HG02588 (cell line): ENCODE measurements at regions not wholly inside any gene's neighbourhood (a gene's known extent, or its start where the extent isn't known, plus 50 kb on each side); places are given as distances from the start of the nearest gene placed in this dataset.

ENCODE experiments used
- ATAC-seq: cut with Tn5 transposase; IDR thresholded peaks from one replicate; pipeline ENCODE4 v1.9.1; 2021; ENCODE audit warnings: mild to moderate bottlenecking, moderate library complexity; ENCODE audit not compliant: unreplicated experiment

DNA sequence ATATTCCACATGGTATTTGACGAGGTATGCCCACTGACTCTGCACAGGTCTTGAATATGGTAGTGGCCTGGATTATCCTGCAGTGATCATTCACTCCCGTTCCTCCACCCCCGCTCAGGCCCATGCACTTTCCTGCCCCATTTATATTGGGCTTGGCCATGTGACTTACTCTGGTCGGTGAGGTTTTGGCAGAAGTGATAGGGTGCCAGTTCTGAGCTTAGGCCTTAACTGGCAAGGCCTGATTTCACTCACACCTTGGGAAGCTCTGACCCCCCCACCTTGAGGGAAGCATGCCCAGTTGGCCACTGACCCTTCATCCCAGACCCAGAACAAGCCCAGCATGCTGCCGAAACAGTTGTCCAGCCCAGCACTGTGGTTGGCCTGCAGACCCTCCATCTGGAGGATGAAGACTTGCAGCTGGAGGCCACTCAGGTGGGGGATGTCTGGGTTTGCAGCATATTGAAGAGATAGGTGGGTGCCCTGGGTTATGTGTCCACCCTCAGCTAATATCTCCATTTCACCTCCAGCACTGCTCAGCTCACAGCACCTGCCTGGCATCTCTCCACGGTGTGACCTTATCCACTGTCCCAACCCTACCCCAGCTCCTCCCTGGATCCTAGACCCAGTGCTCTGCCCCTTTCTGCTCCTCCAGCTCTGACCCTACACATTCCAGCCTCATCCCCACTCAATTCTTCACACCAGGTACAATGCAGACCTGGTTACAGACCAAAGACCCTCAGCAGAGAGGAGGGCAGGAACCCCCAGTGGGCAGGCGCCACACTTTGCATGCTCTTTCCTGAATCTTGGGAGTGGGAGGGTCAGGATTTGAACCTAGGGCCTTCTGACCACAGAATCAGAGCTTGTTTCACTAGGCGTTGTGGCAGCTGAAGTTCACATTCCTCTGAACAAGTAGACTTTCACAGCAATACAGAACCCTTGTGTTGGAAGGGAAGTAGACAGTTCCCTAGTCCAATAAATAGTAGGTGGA is 138.1 kb upstream of the CHST15 start:
- ATAC-seq: no peak

- ATAC-seq: no peak
Observed at GRCh38 chr10:124230635-124231167, 137.3 kb upstream of the CHST15 start.

DNA sequence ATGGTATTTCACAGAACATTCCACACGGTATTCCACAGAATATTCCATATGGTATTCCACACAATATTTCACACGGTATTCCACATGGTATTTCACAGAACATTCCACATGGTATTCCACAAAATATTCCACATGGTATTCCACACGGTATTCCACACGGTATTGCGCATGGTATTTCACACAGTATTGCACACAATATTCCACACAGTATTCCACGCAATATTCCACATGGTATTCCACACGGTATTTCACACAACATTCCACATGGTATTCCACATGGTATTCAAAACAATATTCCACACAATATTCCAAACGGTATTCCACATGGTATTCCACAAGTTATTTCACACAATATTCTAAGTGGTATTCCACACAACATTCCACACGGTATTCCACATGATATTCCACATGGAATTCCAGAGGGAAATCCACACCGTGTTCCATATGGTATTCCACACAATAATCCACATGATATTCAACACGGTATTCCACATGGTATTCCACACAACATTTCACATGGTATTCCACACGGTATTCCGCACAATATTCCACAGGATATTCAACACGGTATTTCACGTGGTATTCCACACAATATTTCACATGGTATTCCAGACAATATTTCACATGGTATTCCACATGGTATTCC is 136.7 kb upstream of the CHST15 start:
- ATAC-seq: no peak

DNA sequence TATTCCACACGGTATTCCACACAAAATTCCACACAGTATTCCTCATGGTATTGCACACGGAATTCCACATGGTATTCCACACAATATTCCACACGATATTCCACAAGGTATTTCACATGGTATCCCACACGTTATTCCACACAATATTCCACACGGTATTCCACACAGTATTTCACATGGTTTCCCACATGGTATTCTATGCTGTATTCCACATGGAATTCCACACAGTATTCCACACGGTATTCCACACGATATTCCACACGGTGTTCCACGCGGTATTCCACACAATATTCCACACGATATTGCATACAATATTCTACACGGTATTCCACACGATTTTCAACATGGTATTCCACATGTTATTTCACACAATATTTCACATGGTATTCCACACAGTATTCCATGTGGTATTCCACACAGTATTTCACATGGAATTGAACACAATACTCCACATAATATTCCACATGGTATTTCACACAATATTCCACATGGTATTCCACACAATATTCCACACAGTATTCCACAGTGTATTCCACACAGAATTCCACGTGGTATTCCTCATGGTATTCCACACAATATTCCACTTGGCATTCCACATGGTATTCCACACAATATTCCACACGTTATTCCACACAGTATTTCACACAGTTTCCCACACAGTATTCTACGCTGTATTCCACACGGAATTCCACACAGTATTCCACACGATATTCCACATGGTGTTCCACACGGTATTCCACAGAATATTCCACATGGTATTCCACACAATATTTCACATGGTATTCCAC is 136.0 kb upstream of the CHST15 start:
- no peak for ATAC-seq

- no peak for ATAC-seq
Observed at GRCh38 chr10:124228471-124228870, 135.1 kb upstream of the CHST15 start.

- ATAC-seq: no peak
Observed at GRCh38 chr10:124227988-124228387, 134.6 kb upstream of the CHST15 start.

GRCh38 chr10:124227055-124227975 is 133.9 kb upstream of the CHST15 start:
- no peak for ATAC-seq

DNA sequence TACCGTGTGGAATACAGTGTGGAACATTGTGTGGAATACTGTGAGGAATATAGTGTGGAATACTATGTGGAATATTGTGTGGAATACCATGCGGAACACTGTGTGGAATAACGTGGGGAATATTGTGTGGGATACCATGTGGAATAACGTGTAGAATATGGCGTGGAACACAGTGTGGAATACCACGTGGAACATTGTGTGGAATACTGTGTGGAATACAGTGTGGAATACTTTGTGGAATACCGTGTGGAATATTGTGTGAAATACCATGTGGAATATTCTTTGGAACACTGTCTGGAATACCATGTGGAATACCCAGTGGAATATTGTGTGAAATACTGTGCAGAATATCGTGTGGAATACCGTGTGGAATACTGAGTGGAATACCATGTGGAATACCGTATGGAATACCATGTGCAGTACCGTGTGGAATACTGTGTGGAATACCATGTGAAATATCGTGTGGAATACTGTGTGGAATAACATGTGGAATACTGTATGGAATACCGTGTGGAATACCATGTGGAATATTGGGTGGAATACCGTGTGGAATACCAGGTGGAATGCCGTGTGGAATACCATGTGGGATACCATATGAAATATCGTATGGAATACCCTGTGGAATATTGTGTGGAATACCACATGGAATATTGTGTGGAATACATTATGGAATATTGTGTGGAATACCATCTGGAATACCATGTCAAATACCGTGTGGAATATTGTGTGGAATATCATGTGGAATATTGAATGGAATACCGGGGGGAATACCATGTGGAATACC is 133.1 kb upstream of the CHST15 start:
- no peak for ATAC-seq

DNA sequence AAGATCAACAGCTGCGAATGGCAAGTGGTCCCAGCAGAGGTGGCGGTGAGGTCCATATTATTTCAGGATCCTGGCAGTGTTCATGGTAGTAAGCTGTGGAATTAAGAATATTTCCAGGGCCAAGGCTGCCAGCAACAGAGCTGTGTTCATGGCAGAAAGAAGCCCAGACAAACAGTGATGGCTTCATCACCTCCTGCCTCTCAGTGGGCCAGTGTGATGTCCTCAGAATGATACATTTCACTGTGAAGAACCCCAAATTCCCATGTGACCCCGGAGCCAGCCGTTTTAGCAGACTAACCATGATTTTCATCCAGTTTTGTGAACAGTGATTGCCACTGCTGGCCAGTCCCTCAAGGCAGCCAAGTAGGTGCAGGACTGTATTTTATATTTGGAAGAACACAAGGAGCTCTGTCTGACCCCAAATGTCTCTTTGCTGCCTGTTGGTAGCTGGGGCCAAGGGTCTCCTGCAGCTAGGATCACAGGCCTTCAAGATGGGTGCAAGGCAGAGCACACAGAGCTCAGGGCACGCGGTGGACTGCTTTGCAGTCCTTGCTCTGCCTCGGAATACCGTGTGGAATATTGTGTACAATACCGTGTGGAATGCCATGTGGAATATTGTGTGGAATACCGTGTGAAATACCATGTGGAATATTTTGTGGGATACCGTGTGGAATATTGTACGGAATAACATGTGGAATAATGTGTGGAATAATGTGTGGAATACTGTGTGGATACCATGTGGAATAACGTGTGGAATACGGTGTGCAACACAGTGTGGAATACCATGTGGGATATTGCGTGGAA is 132.3 kb upstream of the CHST15 start:
- ATAC-seq: no peak

- no peak for ATAC-seq
Observed at GRCh38 chr10:124225029-124225466, 131.7 kb upstream of the CHST15 start.

- ATAC-seq: no peak
Observed at GRCh38 chr10:124224331-124225028, 131.1 kb upstream of the CHST15 start.

DNA sequence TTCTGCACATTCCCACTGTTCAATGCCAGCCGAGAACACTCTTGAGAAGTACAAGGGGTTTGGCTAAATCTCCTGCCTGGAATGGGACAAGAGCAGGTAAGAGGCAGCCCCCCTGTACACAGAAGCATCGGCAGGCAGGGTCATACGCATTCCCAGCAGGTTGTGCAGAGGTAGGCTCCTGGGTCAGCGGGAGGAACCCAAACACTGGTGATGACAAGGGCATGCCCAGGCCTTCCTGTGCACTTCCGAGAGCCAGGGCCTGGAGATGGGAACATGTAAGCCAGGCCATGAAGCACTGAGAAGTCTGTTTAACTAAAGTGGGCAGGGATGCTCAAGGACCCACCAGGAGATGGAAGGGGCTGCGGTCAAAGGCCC is 130.3 kb upstream of the CHST15 start:
- ATAC-seq: no peak

DNA sequence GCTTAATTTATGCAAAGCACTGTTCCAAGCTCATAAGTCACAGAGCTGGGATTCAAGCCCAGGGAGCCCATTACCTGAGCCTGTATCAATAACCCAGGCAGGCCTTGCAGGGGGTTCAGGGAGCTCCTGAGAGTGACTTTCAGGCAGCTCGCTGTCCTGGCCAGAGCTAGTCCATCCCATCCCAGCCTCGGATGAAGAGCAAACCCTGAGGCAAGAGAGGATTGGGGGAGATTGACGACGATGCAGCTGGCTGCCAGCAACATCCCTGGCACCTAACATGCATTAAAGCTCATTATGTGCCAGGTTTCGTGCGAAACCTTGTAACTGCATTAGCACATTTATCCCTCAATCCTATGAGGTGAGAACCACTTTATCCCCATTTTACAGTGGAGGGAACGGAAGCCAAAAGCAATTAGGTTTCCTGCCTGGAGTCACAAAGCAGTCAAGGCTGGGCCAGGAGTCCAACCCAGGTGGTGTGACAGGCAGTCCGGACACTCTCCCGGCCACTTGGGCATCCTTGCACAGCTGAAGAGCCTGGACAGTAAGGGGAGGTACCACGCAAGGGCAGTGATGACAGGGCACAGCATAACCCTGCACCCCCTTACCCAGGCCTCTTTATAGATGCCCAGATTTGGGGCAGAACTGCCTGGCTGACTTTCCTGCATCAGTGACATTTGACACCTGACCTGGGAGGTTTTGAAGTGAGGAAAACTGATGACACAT is 129.8 kb upstream of the CHST15 start:
- no peak for ATAC-seq

- peak; percentile 21 for ATAC-seq
Observed at GRCh38 chr10:124222318-124222987, 129.1 kb upstream of the CHST15 start.

DNA sequence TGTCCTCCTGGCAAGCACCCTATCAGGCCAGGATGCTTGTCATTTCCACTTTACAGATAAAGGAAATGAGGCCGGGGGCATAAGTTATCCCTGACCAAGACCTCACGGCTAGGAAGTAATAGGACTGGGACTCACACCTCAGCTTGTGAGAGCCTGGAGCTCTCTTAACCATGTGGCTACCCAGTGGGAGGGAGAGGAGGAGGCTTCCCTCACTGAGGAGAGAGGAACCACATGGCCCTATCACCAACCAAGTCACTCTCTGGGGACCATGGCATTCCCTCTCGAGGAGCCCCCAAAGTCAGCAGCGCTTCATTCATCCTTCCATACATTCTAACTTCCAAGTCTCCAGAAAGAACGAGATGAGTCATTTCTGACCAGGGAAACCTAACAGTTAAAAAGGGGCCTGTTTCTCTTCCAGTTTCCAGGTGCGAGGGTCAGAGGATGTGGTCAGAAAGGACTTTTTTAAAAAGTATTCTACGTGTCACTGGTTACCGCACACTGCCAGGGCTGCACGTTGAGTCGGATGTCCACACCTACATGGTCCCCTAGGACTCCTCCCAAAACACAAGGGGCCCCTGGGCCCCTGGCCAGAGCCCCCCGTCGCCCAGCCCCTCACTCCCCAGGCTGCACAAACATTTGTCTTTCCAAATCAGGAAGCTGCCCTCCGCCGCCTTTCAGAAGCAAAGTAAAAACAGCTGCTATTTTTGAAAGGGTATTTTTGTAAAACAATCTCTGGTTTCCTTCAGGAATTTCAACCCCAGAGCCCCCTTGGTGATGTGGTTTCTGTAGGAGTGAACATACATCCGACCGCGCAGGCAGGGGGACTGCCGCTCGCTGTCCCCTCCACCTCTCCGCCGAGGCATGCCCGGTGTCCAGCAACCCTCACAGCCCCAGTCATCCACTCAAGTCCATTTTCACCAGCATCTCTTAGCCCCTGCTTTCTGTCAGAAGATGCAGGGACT is 128.2 kb upstream of the CHST15 start:
- ATAC-seq: peak; percentile 85

- ATAC-seq: no peak
Observed at GRCh38 chr10:124220971-124221355, 127.6 kb upstream of the CHST15 start.
